Motor neuron (in vitro differentiated cells): ENCODE measurements at regions not wholly inside any gene's neighbourhood (a gene's known extent, or its start where the extent isn't known, plus 50 kb on each side); places are given as distances from the start of the nearest gene placed in this dataset.

ENCODE experiments used
- ATAC-seq, 8 experiments: fragments of 200-7000 bp; cut with Tn5 transposase; replicated peaks in 6 of 8; 2 replicates each; pipeline ENCODE4 v1.8.0; 2021; ENCODE audit warnings: mild to moderate bottlenecking in 8 of 8, moderate library complexity in 8 of 8
- H3K27ac ChIP-seq, 2 donors: fragments of 250-450 bp; sonication (Bioruptor Pico); 2 replicates each; pipeline ENCODE4 v1.9.0; 2021; ENCODE audit warnings: antibody characterized with exemption in 2 of 2, mild to moderate bottlenecking in 2 of 2, moderate library complexity in 1 of 2
- H3K4me1 ChIP-seq, 2 donors: fragments of 250-450 bp; sonication (Bioruptor Pico); replicated peaks in 1 of 2; 2 replicates each; pipeline ENCODE4 v1.6.1; 2021; ENCODE audit warnings: antibody characterized with exemption in 2 of 2, mild to moderate bottlenecking in 2 of 2, moderate library complexity in 1 of 2
- H3K4me3 ChIP-seq, 5 donors: fragments of 250-450 bp; sonication (Bioruptor Pico); 2 replicates each; pipeline ENCODE4 v1.9.0; 2021; ENCODE audit warnings: antibody characterized with exemption in 5 of 5, mild to moderate bottlenecking in 5 of 5, moderate library complexity in 4 of 5
- WGBS, 10 experiments: fragments of 450-650 bp; shearing (Covaris generic); methylation state at CpG; one replicate each; pipeline ENCODE4 v1.0.0; 2022; 5-methylcytosine and 5-hydroxymethylcytosine counted together
- in situ Hi-C, 9 experiments: fragments of 400-800 bp; cut with MboI; loops; one replicate each; pipeline ENCODE4 v1.15.0; 2021; ENCODE audit warnings: low sequenced_read_pairs in 9 of 9, low pct_unique_long_range_greater_than_20kb in 2 of 9; ENCODE audit not compliant: unreplicated experiment in 9 of 9

DNA sequence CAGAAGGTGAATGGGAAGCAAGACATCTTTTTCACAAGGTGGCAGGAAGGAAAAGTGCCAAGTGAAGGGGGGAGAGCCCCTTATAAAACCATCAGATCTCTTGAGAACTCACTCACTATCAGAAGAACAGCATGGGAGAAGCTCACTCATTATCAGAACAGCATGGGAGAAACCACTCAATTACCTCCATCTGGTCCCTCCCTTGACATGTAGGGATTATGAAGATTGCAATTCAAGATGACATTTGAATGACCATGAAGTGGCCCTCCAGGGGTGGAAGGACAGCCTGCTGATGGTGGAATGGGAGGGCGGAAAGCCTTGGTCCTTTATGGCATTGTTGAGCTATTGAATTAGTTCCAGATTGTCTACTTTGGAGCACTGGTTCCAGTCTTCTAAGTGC lies 413.0 kb upstream of the MEX3C start:
- Histone ChIP-seq H3K4me1 (no peaks in the 10 kb centered on the region), H3K4me3 (no peak overlapping the region), H3K27ac (no peak overlapping the region)
- no peak for ATAC-seq
- in situ Hi-C loops: no loop called here
- 0 to 100% (median 40%) methylated on average over 1 of the region's 1 CpG; no CpG with 5 or more reads in 5 of the 10 experiments for WGBS, 10 experiments

GRCh38 chr18:51611326-51611725 lies 413.8 kb upstream of the MEX3C start:
- H3K4me1 ChIP-seq: no peaks in the 10 kb centered on the region
- 0 to 92% (median 0%) methylated on average over 1 of the region's 1 CpG; no CpG with 5 or more reads in 4 of the 10 experiments for whole genome bisulfite sequencing, 10 experiments
- in situ Hi-C loops: no loop called here
- ATAC-seq: no peak
- no peak overlapping the region for H3K4me3 ChIP-seq
- H3K27ac ChIP-seq: no peak overlapping the region

- in situ Hi-C loops: no loop called here
- no peak overlapping the region for H3K27ac ChIP-seq
- H3K4me1 ChIP-seq: no peaks in the 10 kb centered on the region
- ATAC-seq: peak in 3 of 8 experiments; percentile 29 to 76 (median 58)
- H3K4me3 ChIP-seq: no peak overlapping the region
- WGBS, 10 experiments: 10 to 83% (median 64%) methylated on average over 1 to 4 of the region's 5 CpGs
Observed at GRCh38 chr18:51614033-51614432, 416.6 kb upstream of the MEX3C start.

DNA sequence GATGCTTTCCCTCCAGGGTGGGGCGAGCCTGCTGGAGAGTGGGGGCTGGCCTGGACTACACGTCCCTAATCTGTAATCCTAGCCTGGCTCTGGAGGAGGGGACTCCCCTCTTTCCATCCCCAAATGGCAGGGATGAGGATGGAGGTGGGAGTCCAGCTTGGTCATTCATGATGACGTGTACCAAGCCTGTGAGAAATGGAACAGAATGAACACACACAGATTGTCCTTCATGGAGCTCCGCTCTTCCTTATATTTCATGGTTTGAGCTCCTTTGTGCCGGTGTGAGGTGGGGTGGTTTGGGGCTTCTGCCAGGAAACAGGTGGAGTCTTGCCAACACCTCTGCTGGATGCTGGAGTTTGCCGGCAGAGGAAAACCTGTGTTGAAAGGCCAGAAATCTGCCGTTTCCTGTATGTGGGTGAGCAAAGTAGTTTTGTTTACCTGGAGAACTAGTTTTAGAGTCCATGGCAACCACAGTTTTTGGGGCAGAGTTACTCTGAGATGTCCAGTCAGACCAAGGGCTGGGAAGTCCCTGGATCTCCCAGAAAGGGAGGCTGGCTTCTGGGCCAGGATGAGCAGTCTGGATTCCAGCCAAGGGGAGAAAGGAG lies 417.6 kb upstream of the MEX3C start:
- H3K4me3 ChIP-seq: no peak overlapping the region
- no peak for ATAC-seq
- in situ Hi-C loops: no loop called here
- H3K4me1 ChIP-seq: no peaks in the 10 kb centered on the region
- 0 to 94% (median 62%) methylated on average over 1 to 5 of the region's 7 CpGs; no CpG with 5 or more reads in 4 of the 10 experiments for WGBS, 10 experiments
- no peak overlapping the region for H3K27ac ChIP-seq

DNA sequence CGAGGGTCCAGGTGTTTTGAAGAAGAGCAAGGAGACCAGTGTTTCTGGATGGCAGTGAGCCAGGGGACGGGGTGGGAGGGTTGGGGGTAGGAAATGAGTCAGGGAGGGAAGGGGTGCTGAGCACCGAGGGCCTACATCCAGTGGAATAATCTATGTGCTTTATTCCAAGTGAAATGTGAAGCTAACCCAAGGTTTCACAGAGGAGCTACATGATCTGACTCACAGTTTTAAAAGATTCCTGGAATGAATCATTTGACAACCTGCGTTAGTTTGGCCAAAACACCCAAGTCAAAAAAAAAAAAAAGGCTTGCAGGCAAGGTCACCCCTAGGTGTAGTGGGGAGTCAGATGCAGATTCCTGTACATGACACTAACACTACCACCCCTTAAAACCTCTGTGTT lies 419.7 kb upstream of the MEX3C start:
- Histone ChIP-seq H3K4me1 (peaks cover 9 to 10% of the 10 kb centered on the region in 2 donors), H3K4me3 (no peak overlapping the region), H3K27ac (no peak overlapping the region)
- WGBS, 10 experiments: 0 to 100% (median 0%) methylated on average over 1 to 2 of the region's 4 CpGs; no CpG with 5 or more reads in 5 of the 10 experiments
- peak in 2 of 8 experiments; percentile 12 to 28 for ATAC-seq
- in situ Hi-C loops: no loop called here

DNA sequence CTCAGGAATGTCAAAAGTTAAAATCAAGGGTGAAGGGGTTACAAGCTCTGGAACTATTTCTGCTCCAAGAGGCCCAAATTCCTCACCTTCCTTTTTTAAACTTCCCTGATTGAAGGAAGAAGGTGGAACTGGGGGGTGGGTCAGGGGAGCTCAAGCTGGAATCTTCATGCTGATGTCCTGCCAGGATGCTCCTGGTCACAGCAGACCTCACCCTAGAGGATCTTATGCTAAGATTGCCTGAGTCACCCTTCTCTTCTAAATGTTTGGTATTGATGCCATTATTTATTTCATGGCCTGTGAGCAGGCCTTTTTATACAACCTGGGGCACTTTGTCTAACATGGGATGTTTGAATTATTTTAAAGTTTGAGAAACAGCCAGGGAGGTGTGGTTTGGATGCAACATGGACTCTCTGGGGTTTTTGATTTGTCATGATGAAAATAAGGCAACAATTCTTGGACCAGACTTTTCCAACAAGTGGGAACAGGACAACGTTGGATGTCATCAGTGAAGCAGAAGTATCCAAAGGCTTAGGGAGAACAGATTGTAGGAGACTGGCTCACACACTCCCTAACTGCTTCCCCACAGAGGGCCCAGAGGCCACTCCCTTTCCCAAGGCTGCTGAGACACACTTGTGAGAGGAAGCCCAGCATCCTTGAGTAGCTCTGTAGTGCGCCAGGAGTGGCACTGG lies 420.2 kb upstream of the MEX3C start:
- Histone ChIP-seq H3K27ac (no peak overlapping the region), H3K4me3 (no peak overlapping the region), H3K4me1 (peaks cover 10 to 15% of the 10 kb centered on the region in 2 donors)
- peak in 2 of 8 experiments; percentile 45 to 50 for ATAC-seq
- WGBS, 10 experiments: 0 to 94% (median 66%) methylated on average over 1 to 2 of the region's 2 CpGs; no CpG with 5 or more reads in 2 of the 10 experiments
- in situ Hi-C loops: no loop called here

- WGBS, 10 experiments: 0 to 60% methylated on average over 1 of the region's 1 CpG; no CpG with 5 or more reads in 8 of the 10 experiments
- in situ Hi-C loops: no loop called here
- H3K4me3 ChIP-seq: no peak overlapping the region
Observed at GRCh38 chr18:51619283-51619682, 421.8 kb upstream of the MEX3C start.

DNA sequence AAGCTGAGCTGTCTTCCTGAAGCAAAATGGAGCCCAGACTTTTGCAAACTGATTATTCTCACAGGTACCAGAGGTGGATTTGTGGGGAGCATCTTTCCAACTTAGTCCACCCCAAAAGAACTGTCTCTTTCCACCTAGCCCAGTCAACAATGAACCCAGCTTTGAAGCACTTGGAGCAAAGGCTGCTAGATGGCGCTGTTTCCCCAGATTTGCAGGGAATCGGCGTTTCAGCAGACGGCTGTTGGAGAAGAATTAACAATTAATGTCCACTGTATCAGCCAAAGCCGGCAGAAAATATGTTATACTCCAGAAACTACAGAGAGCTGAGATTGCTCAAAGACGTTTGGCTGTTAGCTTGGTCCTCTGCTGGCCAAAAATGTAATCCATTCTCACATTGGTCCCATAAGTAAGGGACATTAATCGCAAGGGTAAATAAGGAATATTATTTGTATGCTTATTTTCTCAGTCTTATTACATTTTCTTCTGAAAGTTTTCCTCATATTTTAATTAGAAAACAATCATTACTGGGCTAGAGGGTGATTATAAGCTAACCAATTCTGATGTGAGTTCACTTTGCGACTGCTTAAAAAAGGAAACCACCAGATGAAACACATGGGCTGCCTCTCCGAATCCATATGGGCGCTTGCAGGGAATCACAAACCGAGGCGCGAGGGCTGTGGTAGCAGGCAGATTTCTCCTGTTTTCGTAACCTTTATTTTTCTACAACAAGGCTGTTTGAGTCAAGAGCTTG lies 423.8 kb upstream of the MEX3C start:
- peak; percentile 73 to 87 (median 80) for ATAC-seq
- Histone ChIP-seq H3K27ac (no peak overlapping the region), H3K4me1 (peaks cover 10 to 20% of the 10 kb centered on the region in 2 donors), H3K4me3 (no peak overlapping the region)
- 0 to 35% (median 13%) methylated on average over 3 to 11 of the region's 14 CpGs for WGBS, 10 experiments
- in situ Hi-C loops: no loop called here

More at GRCh38 chr18:51619283-51619682, 421.8 kb upstream of the MEX3C start:
- no peak overlapping the region for H3K27ac ChIP-seq
- peaks cover 10 to 20% of the 10 kb centered on the region in 2 donors for H3K4me1 ChIP-seq
- no peak for ATAC-seq

DNA sequence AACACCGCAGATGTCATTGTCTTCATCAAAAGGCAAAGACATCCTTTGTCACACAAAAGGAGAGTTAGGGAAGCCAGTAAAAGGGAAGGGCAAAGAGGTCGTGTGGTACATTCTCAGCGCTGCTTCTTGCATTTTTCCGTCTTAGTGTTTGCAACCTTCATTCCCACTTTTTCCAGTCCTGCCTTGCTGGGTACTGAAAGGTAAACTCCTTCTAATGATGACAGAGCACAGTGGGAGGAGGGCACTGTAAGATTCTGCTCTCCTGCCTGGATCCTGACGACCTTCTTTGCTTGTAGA lies 424.3 kb upstream of the MEX3C start:
- in situ Hi-C loops: no loop called here
- peaks cover 10 to 20% of the 10 kb centered on the region in 2 donors for H3K4me1 ChIP-seq
- no peak overlapping the region for H3K4me3 ChIP-seq
- no peak overlapping the region for H3K27ac ChIP-seq
- peak in 3 of 8 experiments; percentile 23 to 47 (median 36) for ATAC-seq
- 0 to 40% (median 26%) methylated on average over 1 to 5 of the region's 5 CpGs for WGBS, 10 experiments

- peak in 5 of 8 experiments; percentile 13 to 58 (median 40) for ATAC-seq
- no CpG with 5 or more reads among the region's 6 CpGs for WGBS, 10 experiments
- H3K4me3 ChIP-seq: no peak overlapping the region
- H3K4me1 ChIP-seq: peaks cover 10 to 20% of the 10 kb centered on the region in 2 donors
- in situ Hi-C loops: no loop called here
- no peak overlapping the region for H3K27ac ChIP-seq
Observed at GRCh38 chr18:51622702-51623101, 425.2 kb upstream of the MEX3C start.

- no peak overlapping the region for H3K27ac ChIP-seq
- peaks cover 10 to 20% of the 10 kb centered on the region in 2 donors for H3K4me1 ChIP-seq
- WGBS, 10 experiments: 14 to 100% (median 94%) methylated on average over 1 of the region's 1 CpG; no CpG with 5 or more reads in 4 of the 10 experiments
- no peak for ATAC-seq
- in situ Hi-C loops: no loop called here
- no peak overlapping the region for H3K4me3 ChIP-seq
Observed at GRCh38 chr18:51623653-51624052, 426.2 kb upstream of the MEX3C start.

DNA sequence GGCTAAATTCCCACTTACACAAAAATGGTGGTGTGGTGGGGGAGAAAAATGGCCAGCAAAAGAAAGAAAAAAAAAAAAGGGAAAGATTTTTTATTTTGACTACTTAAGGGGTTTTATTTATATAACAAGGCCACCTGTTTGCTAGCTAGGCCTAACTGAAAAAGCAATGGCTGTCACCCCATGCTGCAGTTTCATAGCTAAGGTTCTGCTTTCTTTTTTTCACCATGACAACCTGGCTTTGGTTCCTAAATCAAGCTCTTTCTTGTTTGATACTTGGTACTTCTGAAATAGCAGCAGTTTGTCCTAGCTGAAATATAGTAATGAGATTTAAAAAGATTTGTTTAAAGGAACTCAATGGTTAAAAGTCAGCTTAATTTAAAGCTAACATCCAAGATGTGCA lies 433.2 kb upstream of the MEX3C start:
- no peak overlapping the region for H3K27ac ChIP-seq
- H3K4me1 ChIP-seq: no peaks in the 10 kb centered on the region
- in situ Hi-C loops: no loop called here
- no peak overlapping the region for H3K4me3 ChIP-seq
- ATAC-seq: peak in 1 of 8 experiments; percentile 26

DNA sequence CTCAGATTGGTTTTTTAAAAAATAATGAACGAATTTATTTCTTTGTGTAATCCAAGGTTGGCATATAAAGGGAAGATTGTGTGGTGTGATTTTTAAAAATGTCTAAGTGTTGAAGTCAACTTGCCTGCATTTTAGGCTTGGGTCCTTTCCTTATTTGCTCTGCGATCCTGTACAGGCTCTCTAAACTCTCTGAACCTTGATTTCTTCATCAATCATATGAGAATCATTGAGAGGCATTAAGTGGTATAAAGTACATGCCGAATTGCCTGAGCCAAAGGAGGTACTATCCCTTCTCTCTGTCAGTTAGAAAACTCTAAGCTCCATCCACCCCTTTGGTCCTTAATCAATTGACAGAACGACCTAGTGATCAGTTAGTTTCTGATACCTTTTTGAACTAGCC lies 440.4 kb upstream of the MEX3C start:
- in situ Hi-C loops: no loop called here
- ATAC-seq: no peak
- H3K4me3 ChIP-seq: no peak overlapping the region
- 0 to 83% (median 69%) methylated on average over 1 to 4 of the region's 4 CpGs for WGBS, 10 experiments
- H3K27ac ChIP-seq: no peak overlapping the region
- H3K4me1 ChIP-seq: no peaks in the 10 kb centered on the region
